HEK293T (cell line): ENCODE measurements at regions not wholly inside any gene's neighbourhood (a gene's known extent, or its start where the extent isn't known, plus 50 kb on each side); places are given as distances from the start of the nearest gene placed in this dataset.

Experiments used
- CTCF ChIA-PET: fragments of 350-600 bp; formaldehyde crosslinking; extraction: SDS; loops from one replicate; lab custom pipeline; 2021; ENCODE audit warnings: antibody characterized with exemption, inconsistent platforms; lab: Yijun Ruan, JAX
- POLR2A ChIA-PET: fragments of 350-600 bp; formaldehyde crosslinking; extraction: SDS; loops from one replicate; lab custom pipeline; 2020; ENCODE audit warnings: antibody characterized with exemption, inconsistent platforms; lab: Yijun Ruan, JAX
- DNase-seq: peaks from one replicate; pipeline ENCODE4 v3.0.0; 2012; ENCODE audit warnings: mixed read lengths; ENCODE audit errors: extremely low spot score
- ARNT ChIP-seq: fragments of 450-650 bp; IDR thresholded peaks from 2 replicates; pipeline ENCODE4 v1.6.1; 2017; ENCODE audit warnings: mild to moderate bottlenecking
- BHLHE40 ChIP-seq: fragments of 450-650 bp; IDR thresholded peaks from 2 replicates; pipeline ENCODE4 v1.6.1; 2016; ENCODE audit warnings: mild to moderate bottlenecking, moderate library complexity, borderline replicate concordance
- CTBP1 ChIP-seq: fragments of 450-650 bp; IDR thresholded peaks from 2 replicates; pipeline ENCODE4 v1.6.1; 2016; ENCODE audit warnings: borderline replicate concordance
- ELF4 ChIP-seq: fragments of 450-650 bp; IDR thresholded peaks from 2 replicates; pipeline ENCODE4 v1.6.1; 2017; ENCODE audit warnings: antibody characterized with exemption
- FOXA1 ChIP-seq: fragments of 450-650 bp; IDR thresholded peaks from 2 replicates; pipeline ENCODE4 v1.6.1; 2016; ENCODE audit warnings: mild to moderate bottlenecking
- FOXK2 ChIP-seq: fragments of 450-650 bp; IDR thresholded peaks from 2 replicates; pipeline ENCODE4 v1.6.1; 2016; ENCODE audit warnings: mild to moderate bottlenecking
- FOXM1 ChIP-seq: fragments of 450-650 bp; IDR thresholded peaks from 2 replicates; pipeline ENCODE4 v1.6.1; 2017; ENCODE audit warnings: mild to moderate bottlenecking, borderline replicate concordance
- HDGF ChIP-seq: fragments of 450-650 bp; IDR thresholded peaks from 2 replicates; pipeline ENCODE4 v1.6.1; 2017; ENCODE audit warnings: antibody characterized with exemption, borderline replicate concordance
- L3MBTL2 ChIP-seq: fragments of 450-650 bp; conservative IDR thresholded peaks from 2 replicates; pipeline ENCODE4 v1.6.1; 2016; ENCODE audit warnings: mild to moderate bottlenecking
- LEF1 ChIP-seq: fragments of 450-650 bp; IDR thresholded peaks from 2 replicates; pipeline ENCODE4 v1.6.1; 2017; ENCODE audit warnings: mild to moderate bottlenecking, borderline replicate concordance
- NFRKB ChIP-seq: fragments of 450-650 bp; IDR thresholded peaks from 2 replicates; pipeline ENCODE4 v1.6.1; 2016; ENCODE audit warnings: mild to moderate bottlenecking, moderate library complexity
- SP1 ChIP-seq: fragments of 450-650 bp; IDR thresholded peaks from 2 replicates; pipeline ENCODE4 v1.6.1; 2017
- SUZ12 ChIP-seq: fragments of 450-650 bp; IDR thresholded peaks from 2 replicates; pipeline ENCODE4 v1.6.1; 2016; ENCODE audit warnings: mild to moderate bottlenecking
- TARDBP ChIP-seq: fragments of 450-650 bp; IDR thresholded peaks from 2 replicates; pipeline ENCODE4 v1.6.1; 2016
- ZNF384 ChIP-seq: fragments of 450-650 bp; IDR thresholded peaks from 2 replicates; pipeline ENCODE4 v1.6.1; 2016
- TF ChIP-seq, protein P1 (sequence below): fragments of 450-650 bp; IDR thresholded peaks from 2 replicates; pipeline ENCODE4 v1.6.1; 2016

DNA sequence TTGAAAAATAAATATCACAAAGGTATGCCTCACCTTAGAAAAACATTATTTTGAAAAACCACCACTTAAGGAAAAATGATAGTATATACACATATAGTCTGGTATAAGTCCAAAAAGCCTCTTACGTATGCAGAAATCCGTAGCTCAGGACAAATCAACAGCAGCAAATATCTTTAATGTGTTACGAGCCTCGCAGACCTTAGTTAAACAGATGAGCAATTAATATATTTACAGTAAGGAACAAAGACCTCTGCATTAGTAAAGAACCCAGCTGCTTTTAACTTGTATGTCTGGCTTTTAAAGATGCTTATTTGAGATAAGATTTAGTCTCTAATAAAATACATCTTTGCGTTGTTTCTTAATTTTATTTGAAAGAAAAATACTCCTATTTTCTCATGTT lies 79.9 kb upstream of the CHRM3 start:
- POLR2A ChIA-PET = no interaction called here
- CTCF ChIA-PET = no interaction called here
- TF ChIP-seq SUZ12 (no peak), ZNF384 (no peak), NFRKB (no peak)
- no peak for DNase-seq

DNA sequence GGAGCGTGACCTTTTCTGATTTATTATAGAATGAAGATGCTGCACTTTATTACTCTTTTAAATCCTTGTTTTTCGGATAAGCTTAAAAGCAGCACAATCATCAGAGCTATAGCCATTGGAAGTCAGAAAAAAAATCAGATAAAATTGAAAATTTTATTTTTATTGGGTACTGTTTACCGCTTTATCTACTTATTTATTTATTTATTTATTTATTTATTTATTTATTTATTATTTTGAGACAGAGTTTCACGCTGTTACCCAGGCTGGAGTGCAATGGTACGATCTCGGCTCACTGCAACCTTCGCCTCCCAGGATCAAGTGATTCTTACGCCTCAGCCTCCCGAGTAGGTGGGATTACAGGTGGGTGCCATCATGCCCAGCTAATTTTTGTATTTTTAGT lies 83.1 kb upstream of the CHRM3 start:
- CTCF ChIA-PET = interaction anchor here (0.9 kb wide), 1 partner anchor 13 kb away, joined by 3 read pairs; no protein-coding TSS in a partner anchor
- no peak for TF ChIP-seq SUZ12
- TF ChIP-seq FOXA1 = no peak
- TF ChIP-seq SP1 = no peak
- no peak for TF ChIP-seq BHLHE40
- no peak for TF ChIP-seq CTBP1
- no peak for TF ChIP-seq ZNF384
- no peak for TF ChIP-seq FOXM1
- no peak for TF ChIP-seq TARDBP
- TF ChIP-seq, protein P1, sequence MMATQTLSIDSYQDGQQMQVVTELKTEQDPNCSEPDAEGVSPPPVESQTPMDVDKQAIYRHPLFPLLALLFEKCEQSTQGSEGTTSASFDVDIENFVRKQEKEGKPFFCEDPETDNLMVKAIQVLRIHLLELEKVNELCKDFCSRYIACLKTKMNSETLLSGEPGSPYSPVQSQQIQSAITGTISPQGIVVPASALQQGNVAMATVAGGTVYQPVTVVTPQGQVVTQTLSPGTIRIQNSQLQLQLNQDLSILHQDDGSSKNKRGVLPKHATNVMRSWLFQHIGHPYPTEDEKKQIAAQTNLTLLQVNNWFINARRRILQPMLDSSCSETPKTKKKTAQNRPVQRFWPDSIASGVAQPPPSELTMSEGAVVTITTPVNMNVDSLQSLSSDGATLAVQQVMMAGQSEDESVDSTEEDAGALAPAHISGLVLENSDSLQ = no peak
- no peak for TF ChIP-seq ELF4
- TF ChIP-seq LEF1 = no peak
- no peak for TF ChIP-seq ARNT
- TF ChIP-seq NFRKB = no peak
- no peak for TF ChIP-seq L3MBTL2
- TF ChIP-seq FOXK2 = no peak
- TF ChIP-seq HDGF = no peak
- POLR2A ChIA-PET = no interaction called here

DNA sequence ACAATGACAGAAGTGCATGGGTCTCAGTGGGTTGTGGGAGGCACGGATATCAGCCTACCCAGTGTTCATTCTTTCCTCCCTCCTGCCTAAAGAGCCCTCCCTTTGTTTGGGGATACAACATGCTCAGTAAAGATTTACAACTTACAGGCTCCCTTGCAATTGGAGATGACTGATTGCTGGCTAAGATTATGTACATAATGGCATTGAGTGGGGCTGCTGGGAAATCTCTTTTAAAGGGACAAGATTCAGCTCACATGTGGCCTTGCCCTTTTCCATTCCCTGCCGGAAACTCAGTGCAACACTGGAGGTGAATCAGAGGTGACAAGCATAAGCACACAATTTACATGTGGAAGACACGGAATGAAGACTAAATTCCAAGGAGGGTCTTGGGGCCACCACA lies 83.7 kb upstream of the CHRM3 start:
- ChIA-PET POLR2A (no interaction called here), CTCF (interaction anchor here (0.9 kb wide), 1 partner anchor 13 kb away, joined by 3 read pairs; no protein-coding TSS in a partner anchor)
- no peak for DNase-seq
- no peak for TF ChIP-seq CTBP1
- no peak for TF ChIP-seq L3MBTL2
- no peak for TF ChIP-seq NFRKB
- TF ChIP-seq BHLHE40 = no peak
- no peak for TF ChIP-seq FOXM1
- TF ChIP-seq ELF4 = no peak
- no peak for TF ChIP-seq ARNT
- no peak for TF ChIP-seq FOXA1
- no peak for TF ChIP-seq ZNF384
- TF ChIP-seq TARDBP = no peak
- TF ChIP-seq, protein P1 = no peak
- TF ChIP-seq HDGF = no peak
- TF ChIP-seq FOXK2 = no peak
- no peak for TF ChIP-seq SUZ12
- TF ChIP-seq LEF1 = no peak

More for the DNA sequence above, 83.1 kb upstream of the CHRM3 start:
- no peak for DNase-seq

DNA sequence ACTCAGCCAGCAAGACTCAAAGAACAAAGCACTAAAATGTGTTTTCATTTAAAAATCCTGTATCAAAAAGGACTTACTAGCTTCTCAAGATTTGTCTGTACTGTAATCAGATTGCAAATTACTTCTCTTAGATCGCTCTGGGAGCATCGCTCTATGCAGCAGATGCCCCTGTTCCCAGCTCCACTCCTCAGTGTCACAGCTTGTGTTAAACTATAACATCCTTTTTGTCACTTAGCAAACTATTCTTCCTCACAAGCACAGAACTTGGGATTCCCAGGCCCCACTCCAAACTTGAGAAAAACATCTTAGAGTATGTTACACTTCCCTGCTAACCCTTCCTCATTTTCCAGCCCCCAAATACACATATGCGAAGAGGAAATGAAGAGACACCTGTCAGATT lies 85.1 kb upstream of the CHRM3 start:
- TF ChIP-seq ZNF384 (no peak), FOXA1 (no peak), SUZ12 (no peak), TARDBP (no peak)
- POLR2A ChIA-PET = no interaction called here
- no peak for DNase-seq
- CTCF ChIA-PET = no interaction called here

DNA sequence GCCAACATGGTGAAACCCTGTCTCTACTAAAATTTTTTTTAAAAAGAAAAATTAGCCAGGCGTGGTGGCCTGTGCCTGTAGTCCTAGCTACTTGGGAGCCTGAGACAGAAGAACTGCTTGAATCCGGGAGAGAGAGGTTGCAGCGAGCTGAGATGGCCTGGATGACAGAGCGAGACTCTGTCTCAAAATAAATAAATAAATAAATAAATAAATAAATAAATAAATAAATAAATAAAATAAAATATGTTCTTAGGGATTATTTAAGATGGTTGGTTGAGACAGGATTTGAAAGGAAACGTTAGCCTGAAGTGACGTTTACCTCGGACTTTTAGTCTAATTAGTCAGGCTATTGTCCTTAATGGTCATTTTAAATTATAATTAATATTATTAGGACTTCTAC lies 88.5 kb upstream of the CHRM3 start:
- ChIA-PET POLR2A (no interaction called here), CTCF (no interaction called here)
- TF ChIP-seq HDGF (no peak), L3MBTL2 (no peak), FOXM1 (no peak), TARDBP (no peak), NFRKB (no peak), FOXK2 (no peak), SP1 (no peak), SUZ12 (no peak), LEF1 (no peak), ZNF384 (no peak), BHLHE40 (no peak), FOXA1 (no peak)
- TF ChIP-seq, protein P1 = no peak
- DNase-seq = no peak

DNA sequence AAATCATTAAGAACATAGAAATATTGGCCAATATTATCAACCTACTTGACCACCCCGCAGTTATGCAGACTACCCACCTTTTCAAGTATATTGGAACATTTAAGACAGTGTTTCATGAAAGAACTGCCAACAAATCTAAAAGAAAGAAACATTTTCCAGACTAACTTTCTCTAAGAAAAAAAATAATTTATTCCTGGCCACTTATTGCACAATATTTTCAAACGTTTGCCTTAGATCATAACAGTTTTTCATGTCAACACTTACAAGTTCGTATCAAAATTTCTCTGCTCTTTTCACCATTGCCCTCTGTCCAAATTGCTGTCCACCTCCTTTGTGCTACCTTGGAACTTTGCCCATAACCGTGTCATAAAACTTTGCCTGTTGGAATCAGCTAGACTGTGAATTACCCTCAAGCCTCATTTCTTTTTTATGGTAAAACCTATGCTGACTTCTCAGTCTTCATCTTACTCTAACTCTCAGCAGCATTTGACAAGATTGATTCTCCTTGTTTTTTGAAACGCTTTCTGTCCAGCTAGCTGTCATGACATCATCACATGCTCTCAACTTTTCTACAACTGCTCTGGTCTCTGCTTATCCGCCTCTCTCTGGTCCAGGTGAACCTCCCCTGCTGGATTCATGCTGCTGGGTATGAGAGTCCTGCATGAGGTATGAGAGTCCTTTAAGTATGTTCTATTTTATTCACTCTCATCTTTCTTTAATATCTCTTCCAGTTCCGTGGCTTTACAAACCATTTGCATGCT lies 92.8 kb upstream of the CHRM3 start:
- ChIA-PET CTCF (no interaction called here), POLR2A (no interaction called here)
- DNase-seq = no peak
- no peak for TF ChIP-seq ZNF384
- TF ChIP-seq LEF1 = no peak
- TF ChIP-seq SUZ12 = no peak
- no peak for TF ChIP-seq BHLHE40
- TF ChIP-seq FOXK2 = no peak
